ENCODE measurements at regions not wholly inside any gene's neighbourhood (a gene's known extent, or its start where the extent isn't known, plus 50 kb on each side); places are given as distances from the start of the nearest gene placed in this dataset.

GRCh38 chr2:204187229-204188083 is 250.9 kb downstream of the ICOS start:
- no peaks in the 10 kb centered on the region for H3F3A ChIP-seq (ENCODE audit: insufficient read depth)
- no peaks in the 10 kb centered on the region for H3K9me3 ChIP-seq (ENCODE audit: insufficient read depth, low read length)
- H3K9me2 ChIP-seq (replicated peaks; ENCODE audit: insufficient read depth, low read length), result no peaks in the 10 kb centered on the region
- no peak overlapping the region for H3K4me2 ChIP-seq (ENCODE audit: low read depth, low read length, poor library complexity, severe bottlenecking)
- no peaks in the 10 kb centered on the region for H3K36me3 ChIP-seq (ENCODE audit: low read length)
- H4K20me1 ChIP-seq (ENCODE audit: low read depth, low read length), result no peaks in the 10 kb centered on the region
- H2AFZ ChIP-seq (ENCODE audit: low read depth, low read length, severe bottlenecking), result no peak overlapping the region
- H3K27me3 ChIP-seq (ENCODE audit: low read length), result no peaks in the 10 kb centered on the region
- H3K27ac ChIP-seq (ENCODE audit: low read depth, low read length), result no peak overlapping the region
- TF ChIP-seq EZH2phosphoT487 (conservative IDR thresholded peaks at IDR 0.05; ENCODE audit: low read length) (no peak), CTCF (IDR thresholded peaks at IDR 0.05; ENCODE audit: insufficient read depth, low read length, poor library complexity, severe bottlenecking) (no peak)
- no peak overlapping the region for H3K4me3 ChIP-seq (ENCODE audit: insufficient read depth, low read length, poor library complexity, severe bottlenecking)
- H3K79me2 ChIP-seq (ENCODE audit: insufficient read depth, low read length), result no peaks in the 10 kb centered on the region
- no peak overlapping the region for H3K9ac ChIP-seq (ENCODE audit: low read length)

- no peaks in the 10 kb centered on the region for H3K9me3 ChIP-seq (ENCODE audit: insufficient read depth, low read length)
- no peaks in the 10 kb centered on the region for H3K36me3 ChIP-seq (ENCODE audit: low read length)
- no peaks in the 10 kb centered on the region for H3K79me2 ChIP-seq (ENCODE audit: insufficient read depth, low read length)
- H3F3A ChIP-seq (ENCODE audit: insufficient read depth), result no peaks in the 10 kb centered on the region
- no peak overlapping the region for H3K4me3 ChIP-seq (ENCODE audit: insufficient read depth, low read length, poor library complexity, severe bottlenecking)
- no peak overlapping the region for H3K9ac ChIP-seq (ENCODE audit: low read length)
- no peaks in the 10 kb centered on the region for H4K20me1 ChIP-seq (ENCODE audit: low read depth, low read length)
- no peaks in the 10 kb centered on the region for H3K27me3 ChIP-seq (ENCODE audit: low read length)
- no peaks in the 10 kb centered on the region for H3K9me2 ChIP-seq (replicated peaks; ENCODE audit: insufficient read depth, low read length)
- no peak overlapping the region for H2AFZ ChIP-seq (ENCODE audit: low read depth, low read length, severe bottlenecking)
- TF ChIP-seq CTCF (IDR thresholded peaks at IDR 0.05; ENCODE audit: insufficient read depth, low read length, poor library complexity, severe bottlenecking) (no peak), EZH2phosphoT487 (conservative IDR thresholded peaks at IDR 0.05; ENCODE audit: low read length) (no peak)
- H3K4me2 ChIP-seq (ENCODE audit: low read depth, low read length, poor library complexity, severe bottlenecking), result no peak overlapping the region
- no peak overlapping the region for H3K27ac ChIP-seq (ENCODE audit: low read depth, low read length)
Measured at GRCh38 chr2:204191574-204191973, 255.0 kb downstream of the ICOS start.

- no peak overlapping the region for H3K4me3 ChIP-seq (ENCODE audit: insufficient read depth, low read length, poor library complexity, severe bottlenecking)
- H3K79me2 ChIP-seq (ENCODE audit: insufficient read depth, low read length), result no peaks in the 10 kb centered on the region
- H3K9me2 ChIP-seq (replicated peaks; ENCODE audit: insufficient read depth, low read length), result no peaks in the 10 kb centered on the region
- no peaks in the 10 kb centered on the region for H3K9me3 ChIP-seq (ENCODE audit: insufficient read depth, low read length)
- H3K4me2 ChIP-seq (ENCODE audit: low read depth, low read length, poor library complexity, severe bottlenecking), result no peak overlapping the region
- no peak for TF ChIP-seq EZH2phosphoT487 (conservative IDR thresholded peaks at IDR 0.05; ENCODE audit: low read length)
- TF ChIP-seq CTCF (IDR thresholded peaks at IDR 0.05; ENCODE audit: insufficient read depth, low read length, poor library complexity, severe bottlenecking), result no peak
- no peaks in the 10 kb centered on the region for H3K27me3 ChIP-seq (ENCODE audit: low read length)
- H2AFZ ChIP-seq (ENCODE audit: low read depth, low read length, severe bottlenecking), result no peak overlapping the region
- H3K36me3 ChIP-seq (ENCODE audit: low read length), result no peaks in the 10 kb centered on the region
- no peak overlapping the region for H3K9ac ChIP-seq (ENCODE audit: low read length)
- no peak overlapping the region for H3K27ac ChIP-seq (ENCODE audit: low read depth, low read length)
- no peaks in the 10 kb centered on the region for H4K20me1 ChIP-seq (ENCODE audit: low read depth, low read length)
- no peaks in the 10 kb centered on the region for H3F3A ChIP-seq (ENCODE audit: insufficient read depth)
Measured at GRCh38 chr2:204195498-204195897, 258.9 kb downstream of the ICOS start.
